Transverse colon (tissue), 4 donors: ENCODE measurements at regions not wholly inside any gene's neighbourhood (a gene's known extent, or its start where the extent isn't known, plus 50 kb on each side); places are given as distances from the start of the nearest gene placed in this dataset.

Experiments
- DNase-seq: peaks from one replicate; pipeline ENCODE4 v3.0.0-alpha.2; 2019
- H3K27ac ChIP-seq, 4 donors: fragments of 200-600 bp; sonication (generic); 2 replicates each; pipeline ENCODE4 v1.5.1; 2016 to 2018; ENCODE audit warnings: inconsistent platforms in 4 of 4
- H3K27me3 ChIP-seq: fragments of 200-600 bp; sonication (generic); 2 replicates; pipeline ENCODE4 v1.5.1; 2017; ENCODE audit warnings: inconsistent platforms
- H3K36me3 ChIP-seq, 4 donors: fragments of 200-600 bp; sonication (generic); 2 replicates each; pipeline ENCODE4 v1.5.1; 2017 to 2019; ENCODE audit warnings: inconsistent platforms in 4 of 4
- H3K4me1 ChIP-seq, 4 donors: fragments of 200-600 bp; sonication (generic); 2 replicates each; pipeline ENCODE4 v1.5.1; 2017 to 2020; ENCODE audit warnings: inconsistent platforms in 4 of 4
- H3K4me3 ChIP-seq, 4 donors: fragments of 200-600 bp; sonication (generic); 1 replicate in 1 of 4; 2 replicates in 3 of 4; pipeline versions ENCODE4 v1.5.1 to v1.6.1; 2017 to 2019; ENCODE audit warnings: inconsistent platforms in 4 of 4
- H3K9me3 ChIP-seq, 2 donors: fragments of 200-600 bp; sonication (generic); 2 replicates each; pipeline ENCODE4 v1.5.1; 2017 to 2019; ENCODE audit warnings: inconsistent platforms in 2 of 2
- CTCF ChIP-seq, 5 experiments: fragments of 200-600 bp in 3 of 5; fragments of 450-650 bp in 2 of 5; sonication (generic) in 3 of 5; IDR thresholded peaks; 1 replicate in 2 of 5; 2 replicates in 3 of 5; pipeline ENCODE4 v1.5.1; 2016 to 2017; ENCODE audit warnings: antibody characterized with exemption in 5 of 5, inconsistent platforms in 3 of 5, mild to moderate bottlenecking in 2 of 5, moderate library complexity in 1 of 5
- EP300 ChIP-seq: sonication (generic); formaldehyde crosslinking; IDR thresholded peaks from one replicate; pipeline ENCODE4 v1.6.1; 2017; ENCODE audit warnings: antibody characterized with exemption, low read depth
- POLR2A ChIP-seq: fragments of 450-650 bp; IDR thresholded peaks from one replicate; pipeline ENCODE4 v1.6.1; 2016; ENCODE audit warnings: antibody characterized with exemption, mild to moderate bottlenecking, moderate library complexity
- POLR2AphosphoS5 ChIP-seq, 3 donors: sonication (generic); formaldehyde crosslinking; IDR thresholded peaks; one replicate each; pipeline ENCODE4 v1.6.1; 2016; ENCODE audit warnings: antibody characterized with exemption in 3 of 3
- WGBS, 2 donors: methylation state at CpG; one replicate each; pipeline ENCODE4 v1.1.5; 2018; ENCODE audit warnings: low coverage in 1 of 2; 5-methylcytosine and 5-hydroxymethylcytosine counted together
- in situ Hi-C, 4 donors: fragments of 200-750 bp; cut with MboI; loops; one replicate each; pipeline versions ENCODE4 v1.15.0 to v1.15.1; 2017; ENCODE audit warnings: low sequenced_read_pairs in 3 of 4, low pct_ligation_motif_present in 1 of 4, low pct_unique_long_range_greater_than_20kb in 1 of 4
- intact Hi-C: fragments of 100-400 bp; cut with DNase I; formaldehyde crosslinking; loops from one replicate; pipeline ENCODE4 v1.15.1; 2023; ENCODE audit warnings: low total_unique reads

GRCh38 chr5:154697371-154697770 is 57.8 kb upstream of the LARP1 start:
- TF ChIP-seq CTCF (IDR thresholded peaks at IDR 0.05) (no peak), EP300 (no peak), POLR2AphosphoS5 (IDR thresholded peaks at IDR 0.05) (no peak), POLR2A (no peak)
- in situ Hi-C loops: no loop called here
- WGBS, 2 donors: 82% methylated on average over 5 of the region's 5 CpGs

GRCh38 chr5:154696891-154697290 is 58.3 kb upstream of the LARP1 start:
- Histone ChIP-seq H3K9me3 (no peaks in the 10 kb centered on the region), H3K27ac (no peak overlapping the region), H3K4me3 (no peak overlapping the region), H3K4me1 (peaks cover 0 to 10% (median 2%) of the 10 kb centered on the region in 4 donors), H3K36me3 (no peaks in the 10 kb centered on the region), H3K27me3 (no peaks in the 10 kb centered on the region)
- intact Hi-C loops (no loop called here), in situ Hi-C loops (no loop called here)
- TF ChIP-seq CTCF (IDR thresholded peaks at IDR 0.05): no peak
- TF ChIP-seq POLR2A: no peak
- TF ChIP-seq POLR2AphosphoS5 (IDR thresholded peaks at IDR 0.05): no peak
- TF ChIP-seq EP300: no peak
- DNase-seq: no peak
- 56% methylated on average over 3 of the region's 3 CpGs for WGBS, 2 donors

More at GRCh38 chr5:154697371-154697770, 57.8 kb upstream of the LARP1 start:
- no peaks in the 10 kb centered on the region for H3K9me3 ChIP-seq
- H3K36me3 ChIP-seq: no peaks in the 10 kb centered on the region
- no peak overlapping the region for H3K4me3 ChIP-seq
- intact Hi-C loops: no loop called here
- H3K27ac ChIP-seq: no peak overlapping the region
- no peaks in the 10 kb centered on the region for H3K27me3 ChIP-seq
- H3K4me1 ChIP-seq: peaks cover 0 to 5% (median 0%) of the 10 kb centered on the region in 4 donors
- DNase-seq: no peak

- 81 to 89% methylated on average over 3 of the region's 3 CpGs for WGBS, 2 donors
- H3K27ac ChIP-seq: no peak overlapping the region
- no peaks in the 10 kb centered on the region for H3K27me3 ChIP-seq
- H3K9me3 ChIP-seq: no peaks in the 10 kb centered on the region
- intact Hi-C loops: no loop called here
- TF ChIP-seq POLR2AphosphoS5 (IDR thresholded peaks at IDR 0.05) (no peak), POLR2A (no peak), CTCF (IDR thresholded peaks at IDR 0.05) (no peak), EP300 (no peak)
- peaks cover 0 to 10% (median 3%) of the 10 kb centered on the region in 4 donors for H3K4me1 ChIP-seq
- no peak overlapping the region for H3K4me3 ChIP-seq
- DNase-seq: no peak
- in situ Hi-C loops: no loop called here
- H3K36me3 ChIP-seq: no peaks in the 10 kb centered on the region
Observed at GRCh38 chr5:154694159-154694558, 61.0 kb upstream of the LARP1 start.

GRCh38 chr5:154690488-154690887 is 64.7 kb upstream of the LARP1 start:
- peaks cover 0 to 10% (median 3%) of the 10 kb centered on the region in 4 donors for H3K4me1 ChIP-seq
- WGBS, 2 donors: 89 to 100% methylated on average over 1 to 28 of the region's 28 CpGs

GRCh38 chr5:154686490-154686889 is 68.7 kb upstream of the LARP1 start:
- TF ChIP-seq POLR2AphosphoS5 (IDR thresholded peaks at IDR 0.05) (no peak), POLR2A (no peak), CTCF (IDR thresholded peaks at IDR 0.05) (no peak), EP300 (no peak)
- Histone ChIP-seq H3K4me3 (no peak overlapping the region), H3K27me3 (no peaks in the 10 kb centered on the region), H3K27ac (no peak overlapping the region), H3K4me1 (peaks cover 4 to 17% (median 11%) of the 10 kb centered on the region in 4 donors), H3K9me3 (no peaks in the 10 kb centered on the region), H3K36me3 (no peaks in the 10 kb centered on the region)
- intact Hi-C loops (no loop called here), in situ Hi-C loops (no loop called here)
- WGBS, 2 donors: 88 to 100% methylated on average over 2 to 4 of the region's 4 CpGs
- DNase-seq: no peak

More at GRCh38 chr5:154690488-154690887, 64.7 kb upstream of the LARP1 start:
- TF ChIP-seq POLR2A: no peak
- no peaks in the 10 kb centered on the region for H3K9me3 ChIP-seq
- H3K27ac ChIP-seq: no peak overlapping the region
- H3K27me3 ChIP-seq: no peaks in the 10 kb centered on the region
- H3K36me3 ChIP-seq: no peaks in the 10 kb centered on the region
- DNase-seq: no peak
- intact Hi-C loops (no loop called here), in situ Hi-C loops (no loop called here)
- H3K4me3 ChIP-seq: no peak overlapping the region
